HFF-Myc (cell line): ENCODE measurements at regions not wholly inside any gene's neighbourhood (a gene's known extent, or its start where the extent isn't known, plus 50 kb on each side); places are given as distances from the start of the nearest gene placed in this dataset.

Experiments
- DNase-seq: peaks from one replicate; pipeline ENCODE4 v3.0.0-alpha.2; 2011; ENCODE audit warnings: low read depth; ENCODE audit errors: extremely low read depth
- H3K4me3 ChIP-seq: replicated peaks from 2 replicates; pipeline ENCODE4 v1.5.1; 2011; ENCODE audit warnings: low read depth, mild to moderate bottlenecking, control low read depth, low read length
- TF ChIP-seq, protein P1 (sequence below): IDR thresholded peaks from 2 replicates; pipeline ENCODE4 v1.5.1; 2012; ENCODE audit warnings: mild to moderate bottlenecking, low read depth, low read length, control low read depth; ENCODE audit errors: missing control alignments

GRCh38 chr14:97295108-97295710, 498.0 kb downstream of the VRK1 start:
- DNase-seq = no peak
- no peak overlapping the region for H3K4me3 ChIP-seq
- TF ChIP-seq, protein P1, sequence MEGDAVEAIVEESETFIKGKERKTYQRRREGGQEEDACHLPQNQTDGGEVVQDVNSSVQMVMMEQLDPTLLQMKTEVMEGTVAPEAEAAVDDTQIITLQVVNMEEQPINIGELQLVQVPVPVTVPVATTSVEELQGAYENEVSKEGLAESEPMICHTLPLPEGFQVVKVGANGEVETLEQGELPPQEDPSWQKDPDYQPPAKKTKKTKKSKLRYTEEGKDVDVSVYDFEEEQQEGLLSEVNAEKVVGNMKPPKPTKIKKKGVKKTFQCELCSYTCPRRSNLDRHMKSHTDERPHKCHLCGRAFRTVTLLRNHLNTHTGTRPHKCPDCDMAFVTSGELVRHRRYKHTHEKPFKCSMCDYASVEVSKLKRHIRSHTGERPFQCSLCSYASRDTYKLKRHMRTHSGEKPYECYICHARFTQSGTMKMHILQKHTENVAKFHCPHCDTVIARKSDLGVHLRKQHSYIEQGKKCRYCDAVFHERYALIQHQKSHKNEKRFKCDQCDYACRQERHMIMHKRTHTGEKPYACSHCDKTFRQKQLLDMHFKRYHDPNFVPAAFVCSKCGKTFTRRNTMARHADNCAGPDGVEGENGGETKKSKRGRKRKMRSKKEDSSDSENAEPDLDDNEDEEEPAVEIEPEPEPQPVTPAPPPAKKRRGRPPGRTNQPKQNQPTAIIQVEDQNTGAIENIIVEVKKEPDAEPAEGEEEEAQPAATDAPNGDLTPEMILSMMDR = no peak

- TF ChIP-seq, protein P1 = no peak
- no peak overlapping the region for H3K4me3 ChIP-seq
- no peak for DNase-seq
These were observed 499.0 kb downstream of the VRK1 start for GRCh38 chr14:97296176-97296575.

DNA sequence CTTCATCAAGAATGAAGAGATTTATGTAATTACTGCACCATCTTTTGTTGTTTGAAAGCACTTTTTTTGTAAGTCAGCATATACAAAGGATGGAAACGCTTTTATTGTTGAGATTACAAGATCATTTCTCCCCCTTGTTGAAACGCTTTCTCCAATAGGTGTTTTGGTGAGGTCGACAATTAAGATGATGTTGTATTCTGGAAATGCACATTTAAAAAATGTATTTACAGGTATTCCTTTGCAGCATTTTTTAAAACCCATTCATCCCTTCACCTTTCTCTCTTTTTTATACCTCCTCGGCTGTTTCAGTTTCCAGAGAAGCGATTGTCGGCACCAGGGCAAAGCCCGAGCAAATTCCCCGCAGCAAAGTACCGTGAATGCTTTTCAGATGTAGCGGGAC, 499.9 kb downstream of the VRK1 start:
- no peak for DNase-seq
- no peak overlapping the region for H3K4me3 ChIP-seq
- TF ChIP-seq, protein P1 = no peak

DNA sequence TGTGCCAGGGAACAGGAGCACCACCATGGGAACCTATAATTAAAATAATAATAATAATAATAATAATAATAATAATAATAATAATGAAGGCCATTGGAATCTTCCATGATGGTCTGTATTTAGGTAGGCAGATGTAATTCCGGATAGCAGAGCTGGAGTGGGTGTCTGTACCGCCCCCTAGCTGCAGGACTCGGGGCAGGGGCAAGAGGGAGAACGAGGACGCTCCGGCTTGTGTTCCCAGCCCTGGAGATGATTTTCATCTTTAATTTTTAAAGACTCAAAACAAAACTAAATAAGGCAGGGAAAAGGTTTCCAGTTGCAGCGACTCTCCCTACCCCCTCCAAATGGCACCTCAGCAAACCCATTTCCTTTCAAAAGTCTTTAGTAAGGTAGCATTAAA, 501.1 kb downstream of the VRK1 start:
- no peak for DNase-seq
- TF ChIP-seq, protein P1 = no peak

DNA sequence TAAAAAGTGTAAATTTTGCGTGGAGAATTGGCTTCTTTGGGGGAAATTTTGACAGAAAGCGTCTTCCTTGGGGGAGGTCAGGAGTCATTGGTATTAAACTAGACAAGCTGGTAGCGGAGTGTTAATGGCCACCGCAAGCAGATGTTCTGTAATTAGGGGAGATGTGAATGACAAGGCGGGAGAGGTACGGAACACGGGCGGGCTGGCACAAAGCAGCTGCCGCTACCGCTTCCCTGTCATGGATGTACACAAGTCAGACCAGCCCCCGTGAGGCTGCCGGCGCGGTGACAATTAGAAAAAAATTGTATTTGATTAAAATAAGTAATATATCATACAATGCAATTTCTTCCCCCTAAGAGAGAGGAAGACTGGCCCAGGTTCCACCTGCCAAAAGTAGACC, 501.6 kb downstream of the VRK1 start:
- DNase-seq = no peak
- H3K4me3 ChIP-seq = no peak overlapping the region
- TF ChIP-seq, protein P1 = no peak

More for the DNA sequence above, 501.1 kb downstream of the VRK1 start:
- H3K4me3 ChIP-seq = no peak overlapping the region

DNA sequence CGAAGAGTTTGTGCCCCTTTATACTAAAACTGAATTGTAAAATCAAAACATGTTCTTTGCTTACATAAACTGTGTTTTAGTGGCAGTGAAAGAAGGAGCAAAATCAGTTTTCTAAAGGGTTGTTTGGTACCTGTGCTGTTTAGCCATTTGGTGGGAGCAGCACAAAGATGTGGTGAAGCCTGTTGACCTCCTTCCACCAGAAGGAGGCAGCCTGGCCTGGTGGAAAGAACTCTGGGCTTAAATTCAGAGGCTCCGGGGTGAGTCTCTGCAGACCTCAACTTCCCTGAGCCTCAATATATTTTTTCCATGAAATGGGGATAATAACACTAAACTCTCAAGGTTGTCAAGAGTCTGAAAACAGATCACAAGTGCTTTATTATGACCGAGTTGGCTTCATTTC, 502.5 kb downstream of the VRK1 start:
- H3K4me3 ChIP-seq = no peak overlapping the region
- no peak for DNase-seq
- TF ChIP-seq, protein P1 = no peak
